ENCODE measurements at regions not wholly inside any gene's neighbourhood (a gene's known extent, or its start where the extent isn't known, plus 50 kb on each side); places are given as distances from the start of the nearest gene placed in this dataset.
A peak's percentile ranks its signal among the peaks of the same experiment; 100 is the strongest.
"Not testable (repeated sequence)": the region's sequence is repeated elsewhere in the genome, so short reads cannot be mapped to it uniquely, and the experiment has no call there.

DNA sequence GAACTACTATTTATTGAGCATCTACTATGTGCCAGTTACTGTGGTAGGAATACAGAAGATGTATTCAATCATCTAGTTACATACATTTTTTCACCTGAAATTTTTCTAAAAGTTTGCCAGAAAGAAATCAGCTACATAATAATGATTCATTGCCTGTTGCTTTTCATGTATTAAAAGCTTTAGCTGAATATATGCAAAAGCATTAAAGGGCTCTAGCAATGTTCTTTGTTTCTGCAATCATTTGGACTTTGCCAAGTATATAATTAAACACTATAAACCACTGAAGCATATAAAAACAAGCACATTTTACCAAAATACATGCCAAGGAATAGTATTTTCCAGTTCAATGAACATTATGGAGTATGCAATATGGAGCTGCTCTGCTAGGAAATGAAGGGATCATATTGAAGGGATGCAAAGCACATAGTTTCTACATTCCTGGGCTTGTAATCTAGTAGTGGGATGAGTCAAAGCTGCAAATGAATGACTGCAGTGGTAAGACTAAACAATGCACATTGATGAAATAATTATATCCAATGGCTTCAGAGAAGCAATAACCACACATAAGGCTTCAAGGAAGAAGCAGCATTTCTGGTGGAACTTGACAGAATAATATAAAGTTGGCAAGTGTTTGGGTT is 87.7 kb downstream of the FOXD4L6 start:
- peaks cover 25% of the 10 kb centered on the region for H3K9me3 Mint-ChIP-seq (ENCODE audit: low read depth)
- H3K4me1 Mint-ChIP-seq (ENCODE audit: low read depth); H3K36me3 Mint-ChIP-seq (ENCODE audit: low read depth); DNase-seq (ENCODE audit: low spot score); H3K27me3 Mint-ChIP-seq (ENCODE audit: low read depth); H3K27ac Mint-ChIP-seq (ENCODE audit: unreplicated experiment); H3K4me3 Mint-ChIP-seq (ENCODE audit: unreplicated experiment): not testable (repeated sequence)

- not testable (repeated sequence) for H3K27me3 Mint-ChIP-seq (ENCODE audit: low read depth); H3K36me3 Mint-ChIP-seq (ENCODE audit: low read depth); H3K4me1 Mint-ChIP-seq (ENCODE audit: low read depth); H3K4me3 Mint-ChIP-seq (ENCODE audit: unreplicated experiment); DNase-seq (ENCODE audit: low spot score); H3K9me3 Mint-ChIP-seq (ENCODE audit: low read depth)
- H3K27ac Mint-ChIP-seq (ENCODE audit: unreplicated experiment), result peak overlapping the region; percentile 7
These were observed 93.2 kb downstream of the FOXD4L6 start for GRCh38 chr9:41035276-41035675.

DNA sequence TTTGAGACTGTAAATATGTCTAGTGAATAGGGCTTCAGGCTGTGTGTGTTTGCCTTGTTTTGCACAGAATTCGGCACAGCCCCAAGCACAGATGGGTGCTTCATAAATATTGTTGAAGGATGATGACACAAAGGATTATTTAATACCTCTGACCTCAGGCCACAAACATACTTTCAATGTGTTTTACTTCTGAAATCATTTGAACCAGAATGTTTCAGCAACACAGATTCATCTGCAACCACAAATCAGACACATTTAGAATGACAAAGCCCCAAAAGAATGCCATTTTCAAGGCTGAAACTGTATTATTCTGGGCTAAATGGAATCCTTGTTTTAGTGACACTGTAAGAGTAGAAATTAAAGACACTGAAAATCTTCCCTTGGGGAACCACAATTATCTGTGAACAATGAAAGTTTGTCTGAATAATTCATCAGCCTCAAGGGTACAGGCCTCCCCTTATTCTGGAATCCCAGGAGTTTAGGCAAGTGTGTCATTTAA is 93.7 kb downstream of the FOXD4L6 start:
- not testable (repeated sequence) for H3K27ac Mint-ChIP-seq (ENCODE audit: unreplicated experiment); H3K4me3 Mint-ChIP-seq (ENCODE audit: unreplicated experiment); H3K36me3 Mint-ChIP-seq (ENCODE audit: low read depth); H3K9me3 Mint-ChIP-seq (ENCODE audit: low read depth); H3K4me1 Mint-ChIP-seq (ENCODE audit: low read depth); H3K27me3 Mint-ChIP-seq (ENCODE audit: low read depth); DNase-seq (ENCODE audit: low spot score)

GRCh38 chr9:41033877-41034276 is 94.6 kb downstream of the FOXD4L6 start:
- not testable (repeated sequence) for H3K4me3 Mint-ChIP-seq (ENCODE audit: unreplicated experiment); DNase-seq (ENCODE audit: low spot score); H3K9me3 Mint-ChIP-seq (ENCODE audit: low read depth); H3K36me3 Mint-ChIP-seq (ENCODE audit: low read depth); H3K27ac Mint-ChIP-seq (ENCODE audit: unreplicated experiment); H3K27me3 Mint-ChIP-seq (ENCODE audit: low read depth); H3K4me1 Mint-ChIP-seq (ENCODE audit: low read depth)

DNA sequence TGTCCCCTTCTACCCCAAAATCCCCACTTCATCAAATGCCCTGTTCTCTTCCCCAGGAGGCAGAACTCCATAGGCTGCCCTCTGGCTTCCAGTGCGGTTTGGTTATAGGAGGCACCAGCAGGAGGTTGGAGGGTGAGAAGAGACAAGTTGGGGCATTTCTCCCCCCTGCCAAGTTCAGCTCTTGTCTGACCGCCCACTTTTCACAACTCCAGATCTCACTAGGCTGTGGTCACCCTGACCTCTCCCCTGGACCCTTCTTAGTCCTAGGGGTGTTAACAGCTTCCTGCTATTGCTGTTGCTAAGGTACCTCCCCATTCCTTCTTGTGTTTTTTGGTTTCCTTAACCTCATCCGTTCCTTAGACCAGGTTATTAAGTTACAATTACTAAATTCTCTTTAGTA is 95.1 kb downstream of the FOXD4L6 start:
- not testable (repeated sequence) for H3K27ac Mint-ChIP-seq (ENCODE audit: unreplicated experiment); H3K36me3 Mint-ChIP-seq (ENCODE audit: low read depth); H3K4me1 Mint-ChIP-seq (ENCODE audit: low read depth); H3K9me3 Mint-ChIP-seq (ENCODE audit: low read depth); DNase-seq (ENCODE audit: low spot score); H3K4me3 Mint-ChIP-seq (ENCODE audit: unreplicated experiment); H3K27me3 Mint-ChIP-seq (ENCODE audit: low read depth)

DNA sequence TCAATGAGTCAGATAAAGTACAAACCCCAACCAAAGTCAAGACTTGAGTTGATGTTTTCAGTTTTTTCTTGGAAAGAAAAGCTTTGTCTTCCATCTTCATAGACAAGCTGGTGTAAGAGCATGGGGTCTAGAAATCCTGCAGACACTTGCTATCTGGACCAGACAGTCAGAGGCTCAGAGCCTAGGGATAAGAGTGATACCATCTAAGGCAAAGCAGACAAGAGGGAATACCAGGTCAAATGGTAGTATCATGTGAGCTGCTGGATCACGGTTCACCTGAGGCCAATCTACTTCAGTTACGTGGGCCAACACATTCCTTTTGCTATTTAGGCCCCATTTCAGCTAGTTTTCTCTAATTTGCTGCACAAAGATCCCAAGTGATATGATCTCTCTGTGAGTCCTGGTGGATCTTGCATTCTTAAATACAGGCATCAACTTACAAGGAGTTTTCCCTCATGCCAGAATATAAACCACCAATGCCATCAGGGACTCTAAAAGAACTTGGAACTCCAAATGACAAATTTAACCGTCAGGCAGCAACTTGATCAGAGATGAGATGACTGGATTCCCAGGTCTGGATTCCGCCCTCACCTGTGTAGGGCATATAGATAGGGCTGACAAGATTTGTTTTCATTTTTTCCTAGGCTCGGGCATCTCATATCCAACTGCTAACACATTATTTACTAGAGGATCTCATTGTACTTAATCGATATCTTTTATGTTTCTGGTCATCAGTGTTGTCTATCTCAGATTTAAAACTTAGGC is 101.4 kb downstream of the FOXD4L6 start:
- DNase-seq (ENCODE audit: low spot score); H3K36me3 Mint-ChIP-seq (ENCODE audit: low read depth); H3K27me3 Mint-ChIP-seq (ENCODE audit: low read depth); H3K4me1 Mint-ChIP-seq (ENCODE audit: low read depth); H3K27ac Mint-ChIP-seq (ENCODE audit: unreplicated experiment); H3K9me3 Mint-ChIP-seq (ENCODE audit: low read depth); H3K4me3 Mint-ChIP-seq (ENCODE audit: unreplicated experiment): not testable (repeated sequence)

- H3K9me3 Mint-ChIP-seq (ENCODE audit: low read depth), result peaks cover 19% of the 10 kb centered on the region
- H3K27me3 Mint-ChIP-seq (ENCODE audit: low read depth); H3K36me3 Mint-ChIP-seq (ENCODE audit: low read depth); H3K27ac Mint-ChIP-seq (ENCODE audit: unreplicated experiment); DNase-seq (ENCODE audit: low spot score); H3K4me3 Mint-ChIP-seq (ENCODE audit: unreplicated experiment); H3K4me1 Mint-ChIP-seq (ENCODE audit: low read depth): not testable (repeated sequence)
These were observed 106.1 kb downstream of the FOXD4L6 start for GRCh38 chr9:41022365-41022764.

DNA sequence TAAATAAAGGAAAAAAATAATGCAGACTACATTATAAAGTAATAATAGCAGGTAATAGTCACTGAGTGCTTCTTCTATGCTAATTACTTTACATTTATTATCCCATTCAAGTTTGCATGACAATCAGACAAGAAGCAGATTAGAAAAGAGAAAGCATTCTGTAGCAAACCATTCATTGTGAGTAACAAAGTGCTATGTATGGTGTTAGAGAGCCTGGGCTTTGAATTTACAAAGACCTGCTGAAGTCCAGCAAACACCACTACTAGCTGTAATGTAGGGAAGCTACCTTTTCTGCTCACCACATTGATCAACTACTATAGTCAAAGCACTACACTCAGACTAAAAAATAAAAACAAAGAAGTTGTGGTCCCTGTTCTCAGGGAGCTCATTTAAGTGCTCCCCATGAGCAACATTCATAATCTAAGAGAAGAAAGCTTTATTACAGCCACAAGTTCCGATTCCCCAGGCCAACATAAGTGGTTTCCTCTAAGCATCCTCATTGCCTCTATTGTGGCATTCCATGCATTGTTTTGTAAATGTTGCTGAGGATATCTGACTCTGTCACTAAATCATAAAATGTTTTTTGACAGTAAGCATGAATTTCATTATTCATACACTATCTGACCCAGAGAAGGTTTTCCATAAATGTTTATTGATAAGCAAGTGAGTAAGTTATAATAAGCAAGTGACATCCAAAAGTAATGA is 108.5 kb downstream of the FOXD4L6 start:
- DNase-seq (ENCODE audit: low spot score); H3K4me3 Mint-ChIP-seq (ENCODE audit: unreplicated experiment); H3K4me1 Mint-ChIP-seq (ENCODE audit: low read depth); H3K27ac Mint-ChIP-seq (ENCODE audit: unreplicated experiment); H3K27me3 Mint-ChIP-seq (ENCODE audit: low read depth); H3K36me3 Mint-ChIP-seq (ENCODE audit: low read depth): not testable (repeated sequence)
- H3K9me3 Mint-ChIP-seq (ENCODE audit: low read depth), result peaks cover 15% of the 10 kb centered on the region

DNA sequence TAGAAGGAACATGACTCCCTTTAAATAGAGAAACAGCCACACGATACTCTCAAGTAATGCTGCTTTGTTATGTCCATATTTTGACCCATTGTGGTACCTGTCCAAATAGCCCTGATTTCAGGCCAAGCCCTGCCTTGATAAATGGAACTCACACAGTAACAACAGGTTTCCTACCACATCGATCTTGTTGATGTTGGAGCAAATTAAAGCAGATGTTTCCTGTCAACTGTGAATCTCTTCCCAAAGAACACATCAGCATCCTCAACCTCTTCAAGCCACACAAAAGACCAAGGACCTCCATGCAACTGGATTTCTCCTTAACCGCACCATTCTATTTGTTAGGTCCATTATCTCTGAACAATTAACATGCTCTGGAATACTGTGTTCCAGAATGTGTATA is 109.5 kb downstream of the FOXD4L6 start:
- H3K27me3 Mint-ChIP-seq (ENCODE audit: low read depth); H3K4me3 Mint-ChIP-seq (ENCODE audit: unreplicated experiment); H3K4me1 Mint-ChIP-seq (ENCODE audit: low read depth); H3K36me3 Mint-ChIP-seq (ENCODE audit: low read depth); DNase-seq (ENCODE audit: low spot score); H3K27ac Mint-ChIP-seq (ENCODE audit: unreplicated experiment): not testable (repeated sequence)
- H3K9me3 Mint-ChIP-seq (ENCODE audit: low read depth), result peaks cover 15% of the 10 kb centered on the region

- H3K4me1 Mint-ChIP-seq (ENCODE audit: low read depth); H3K27me3 Mint-ChIP-seq (ENCODE audit: low read depth); H3K27ac Mint-ChIP-seq (ENCODE audit: unreplicated experiment); H3K4me3 Mint-ChIP-seq (ENCODE audit: unreplicated experiment); H3K36me3 Mint-ChIP-seq (ENCODE audit: low read depth); DNase-seq (ENCODE audit: low spot score): not testable (repeated sequence)
- peaks cover 12% of the 10 kb centered on the region for H3K9me3 Mint-ChIP-seq (ENCODE audit: low read depth)
These were observed 111.8 kb downstream of the FOXD4L6 start for GRCh38 chr9:41016699-41017098.

GRCh38 chr9:40999952-41000700 is 128.4 kb downstream of the FOXD4L6 start:
- not testable (repeated sequence) for H3K4me3 Mint-ChIP-seq (ENCODE audit: unreplicated experiment); H3K27ac Mint-ChIP-seq (ENCODE audit: unreplicated experiment); H3K9me3 Mint-ChIP-seq (ENCODE audit: low read depth); DNase-seq (ENCODE audit: low spot score); H3K36me3 Mint-ChIP-seq (ENCODE audit: low read depth); H3K27me3 Mint-ChIP-seq (ENCODE audit: low read depth); H3K4me1 Mint-ChIP-seq (ENCODE audit: low read depth)

- not testable (repeated sequence) for H3K27ac Mint-ChIP-seq (ENCODE audit: unreplicated experiment)
These were observed 133.0 kb downstream of the FOXD4L6 start for GRCh38 chr9:40995490-40995889.

More at GRCh38 chr9:40995490-40995889, 133.0 kb downstream of the FOXD4L6 start:
- H3K27me3 Mint-ChIP-seq (ENCODE audit: low read depth); H3K4me3 Mint-ChIP-seq (ENCODE audit: unreplicated experiment); DNase-seq (ENCODE audit: low spot score); H3K9me3 Mint-ChIP-seq (ENCODE audit: low read depth); H3K36me3 Mint-ChIP-seq (ENCODE audit: low read depth): not testable (repeated sequence)
- peaks cover 10% of the 10 kb centered on the region for H3K4me1 Mint-ChIP-seq (ENCODE audit: low read depth)

Measured in chondrocyte (in vitro differentiated cells).